Psoas muscle (tissue), 7 donors: ENCODE measurements at regions not wholly inside any gene's neighbourhood (a gene's known extent, or its start where the extent isn't known, plus 50 kb on each side); places are given as distances from the start of the nearest gene placed in this dataset.

Source experiments
- ATAC-seq, 4 donors: fragments of 200-7000 bp; cut with Tn5 transposase; one replicate each; pipeline ENCODE4 v1.9.1; 2020; ENCODE audit warnings: moderate library complexity in 3 of 4, mild to moderate bottlenecking in 2 of 4
- DNase-seq, 2 donors: peaks; one replicate each; pipeline ENCODE4 v3.0.0-alpha.2; 2020
- H3K27ac ChIP-seq: fragments of 200-600 bp; one replicate; pipeline ENCODE4 v1.8.0; 2022
- H3K27me3 ChIP-seq, 3 donors: fragments of 200-600 bp in 1 of 3; one replicate each; pipeline versions ENCODE4 v1.6.1 to v1.8.0; 2013 to 2022; ENCODE audit warnings: low read length in 2 of 3, mild to moderate bottlenecking in 2 of 3, moderate library complexity in 1 of 3; ENCODE audit not compliant: insufficient read depth in 3 of 3
- H3K36me3 ChIP-seq, 2 donors: fragments of 200-600 bp in 1 of 2; one replicate each; pipeline versions ENCODE4 v1.6.1 to v1.8.0; 2013 to 2022; ENCODE audit warnings: low read depth in 1 of 2, mild to moderate bottlenecking in 1 of 2, moderate library complexity in 1 of 2; ENCODE audit not compliant: insufficient read depth in 1 of 2
- H3K4me1 ChIP-seq: fragments of 200-600 bp; one replicate; pipeline ENCODE4 v1.8.0; 2022
- H3K4me3 ChIP-seq: fragments of 200-600 bp; one replicate; pipeline ENCODE4 v1.8.0; 2022; ENCODE audit warnings: mild to moderate bottlenecking
- H3K9me3 ChIP-seq: fragments of 200-600 bp; one replicate; pipeline ENCODE4 v1.8.0; 2022
- WGBS, 3 donors: extraction: QIAGEN DNeasy Blood & Tissue Kit; methylation state at CpG; one replicate each; pipeline versions ENCODE4 v1.1.6 to v1.1.7; 2013; 5-methylcytosine and 5-hydroxymethylcytosine counted together
- intact Hi-C, 2 donors: fragments of 100-400 bp; cut with DNase I; formaldehyde crosslinking; loops; one replicate each; pipeline versions ENCODE4 v1.11.0 to v1.14.2; 2022
- TF ChIP-seq, protein P1 (sequence below): fragments of 200-600 bp; IDR thresholded peaks from one replicate; pipeline ENCODE4 v1.8.0; 2022; ENCODE audit warnings: antibody characterized with exemption
- donor health status: healthy with polysubstance abuse.
- donor health status: DM: no; HTN: no; CAD: no; lungs with moderate emphysema.
- donor health status: Bipolar disorder and iron deficiency.
- donor health status: healthy.
- donor health status: DM: yes; HTN: yes; CAD: no.
- donor health status: DM: no; HTN: no; CAD: no.
- donor health status: DM: yes; HTN: yes; CAD: no.

DNA sequence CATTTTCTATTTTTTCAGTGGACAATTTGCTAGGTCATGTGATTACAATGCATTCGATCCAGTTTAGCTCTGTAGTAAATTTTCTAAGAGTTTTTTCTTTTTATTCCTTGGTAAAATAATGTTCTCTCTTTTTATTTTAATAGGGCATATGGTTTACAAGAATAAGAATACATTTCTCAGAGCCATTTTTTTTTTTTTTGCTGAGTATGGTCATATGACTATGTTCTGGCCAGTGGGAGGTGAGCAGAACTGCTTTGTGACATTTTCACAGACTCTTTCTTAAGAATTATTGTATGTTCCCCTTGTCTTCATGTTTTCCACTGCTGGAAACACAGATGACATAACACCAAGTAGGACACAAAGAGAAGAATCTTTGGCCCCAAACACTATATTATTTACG is 626.6 kb upstream of the FSHR start:
- no peaks in the 10 kb centered on the region for H3K4me1 ChIP-seq
- ATAC-seq = no peak
- TF ChIP-seq, protein P1, sequence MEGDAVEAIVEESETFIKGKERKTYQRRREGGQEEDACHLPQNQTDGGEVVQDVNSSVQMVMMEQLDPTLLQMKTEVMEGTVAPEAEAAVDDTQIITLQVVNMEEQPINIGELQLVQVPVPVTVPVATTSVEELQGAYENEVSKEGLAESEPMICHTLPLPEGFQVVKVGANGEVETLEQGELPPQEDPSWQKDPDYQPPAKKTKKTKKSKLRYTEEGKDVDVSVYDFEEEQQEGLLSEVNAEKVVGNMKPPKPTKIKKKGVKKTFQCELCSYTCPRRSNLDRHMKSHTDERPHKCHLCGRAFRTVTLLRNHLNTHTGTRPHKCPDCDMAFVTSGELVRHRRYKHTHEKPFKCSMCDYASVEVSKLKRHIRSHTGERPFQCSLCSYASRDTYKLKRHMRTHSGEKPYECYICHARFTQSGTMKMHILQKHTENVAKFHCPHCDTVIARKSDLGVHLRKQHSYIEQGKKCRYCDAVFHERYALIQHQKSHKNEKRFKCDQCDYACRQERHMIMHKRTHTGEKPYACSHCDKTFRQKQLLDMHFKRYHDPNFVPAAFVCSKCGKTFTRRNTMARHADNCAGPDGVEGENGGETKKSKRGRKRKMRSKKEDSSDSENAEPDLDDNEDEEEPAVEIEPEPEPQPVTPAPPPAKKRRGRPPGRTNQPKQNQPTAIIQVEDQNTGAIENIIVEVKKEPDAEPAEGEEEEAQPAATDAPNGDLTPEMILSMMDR = no peak
- no peaks in the 10 kb centered on the region for H3K36me3 ChIP-seq
- no peak overlapping the region for H3K4me3 ChIP-seq
- no peak for DNase-seq
- H3K27me3 ChIP-seq = no peaks in the 10 kb centered on the region
- WGBS, 3 donors = 81 to 90% (median 83%) methylated on average over 2 of the region's 2 CpGs
- H3K9me3 ChIP-seq = no peaks in the 10 kb centered on the region
- no peak overlapping the region for H3K27ac ChIP-seq
- intact Hi-C loops = no loop called here

DNA sequence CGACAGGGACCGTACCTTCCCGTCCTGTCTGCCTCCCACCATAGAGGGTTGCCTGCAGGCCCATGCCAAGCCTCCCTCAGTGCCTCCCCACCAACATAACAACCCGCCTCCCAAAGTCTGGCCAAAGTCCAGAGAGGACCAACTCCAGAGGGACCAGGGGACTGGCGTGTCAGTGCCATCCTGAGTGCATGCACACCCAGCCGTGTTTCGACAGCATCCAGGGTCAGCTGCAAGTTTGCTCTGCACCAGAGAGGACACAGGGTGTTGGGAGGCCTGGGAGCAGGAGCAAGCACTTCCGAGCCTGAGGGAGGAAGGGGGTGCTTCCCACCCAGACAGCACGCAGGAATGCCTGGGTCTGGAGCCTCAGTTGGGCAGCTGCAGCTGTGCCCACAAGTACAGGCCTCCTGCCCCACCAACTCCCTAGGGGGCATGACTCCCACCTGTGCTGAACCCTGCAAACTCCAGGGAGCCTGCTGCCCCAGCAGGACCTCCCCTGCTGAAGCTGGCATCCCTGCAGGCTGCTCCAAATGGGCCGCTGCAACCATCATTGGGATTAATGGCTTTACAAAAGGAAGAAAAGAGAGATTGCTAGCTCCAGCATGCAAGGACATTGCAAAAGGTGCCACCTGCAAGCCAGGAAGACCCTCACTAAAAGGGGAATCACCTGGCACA is 618.1 kb upstream of the FSHR start:
- Histone ChIP-seq H3K27ac (no peak overlapping the region), H3K4me1 (no peaks in the 10 kb centered on the region), H3K9me3 (no peaks in the 10 kb centered on the region), H3K36me3 (no peaks in the 10 kb centered on the region), H3K4me3 (no peak overlapping the region), H3K27me3 (no peaks in the 10 kb centered on the region)
- WGBS, 3 donors = 88 to 92% (median 88%) methylated on average over 10 of the region's 10 CpGs
- intact Hi-C loops = no loop called here
- TF ChIP-seq, protein P1 = no peak
- DNase-seq (no peak), ATAC-seq (no peak)

DNA sequence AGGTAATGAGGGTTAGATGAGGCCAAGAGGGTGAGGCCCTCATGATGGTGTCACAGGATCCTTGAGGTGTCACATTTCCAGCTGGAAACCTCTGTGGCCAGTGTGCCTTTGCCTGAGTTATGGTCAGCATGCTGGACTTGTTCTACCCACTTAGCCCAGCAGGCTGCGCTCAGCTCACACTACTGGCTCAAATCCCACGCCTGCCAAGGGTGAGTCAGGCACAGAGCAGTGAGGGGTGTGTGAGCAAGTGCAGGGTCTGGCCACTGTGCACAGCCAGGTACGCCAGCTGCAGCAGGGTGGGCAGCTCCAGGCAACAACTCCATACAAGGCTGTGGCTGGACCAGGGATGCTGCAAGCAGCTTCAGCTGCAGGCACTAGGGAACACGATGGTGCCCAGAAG is 616.6 kb upstream of the FSHR start:
- H3K4me1 ChIP-seq = no peaks in the 10 kb centered on the region
- WGBS, 3 donors = 57 to 69% (median 60%) methylated on average over 4 of the region's 4 CpGs
- ATAC-seq = no peak
- no peaks in the 10 kb centered on the region for H3K27me3 ChIP-seq
- DNase-seq = no peak
- no peak overlapping the region for H3K4me3 ChIP-seq
- TF ChIP-seq, protein P1 = no peak
- no peaks in the 10 kb centered on the region for H3K9me3 ChIP-seq
- H3K27ac ChIP-seq = no peak overlapping the region
- intact Hi-C loops = no loop called here
- no peaks in the 10 kb centered on the region for H3K36me3 ChIP-seq

DNA sequence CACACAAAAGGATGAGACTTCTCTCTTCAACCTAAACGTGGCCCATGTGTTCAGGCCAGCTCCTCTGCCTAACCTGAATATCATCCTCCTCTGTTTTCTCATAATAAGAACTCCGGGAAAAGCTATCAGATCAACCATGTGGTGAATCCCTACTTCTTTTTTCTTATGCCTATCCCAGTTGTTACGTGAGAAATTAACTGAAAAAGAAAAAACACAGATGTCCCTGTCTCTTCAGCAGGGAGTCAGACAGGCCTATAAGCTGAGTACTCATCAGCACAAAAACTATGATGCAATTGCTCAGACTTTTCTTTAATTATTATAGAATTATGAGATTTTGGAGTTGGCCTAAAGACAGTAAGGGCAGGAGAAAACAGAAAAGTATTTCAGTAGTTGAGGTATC is 613.0 kb upstream of the FSHR start:
- 54 to 70% (median 64%) methylated on average over 3 of the region's 3 CpGs for WGBS, 3 donors
- H3K36me3 ChIP-seq = no peaks in the 10 kb centered on the region
- H3K27me3 ChIP-seq = no peaks in the 10 kb centered on the region
- ATAC-seq (no peak), DNase-seq (no peak)
- TF ChIP-seq, protein P1 = no peak
- H3K4me1 ChIP-seq = no peaks in the 10 kb centered on the region
- H3K27ac ChIP-seq = no peak overlapping the region
- H3K9me3 ChIP-seq = no peaks in the 10 kb centered on the region
- H3K4me3 ChIP-seq = no peak overlapping the region
- intact Hi-C loops = no loop called here

DNA sequence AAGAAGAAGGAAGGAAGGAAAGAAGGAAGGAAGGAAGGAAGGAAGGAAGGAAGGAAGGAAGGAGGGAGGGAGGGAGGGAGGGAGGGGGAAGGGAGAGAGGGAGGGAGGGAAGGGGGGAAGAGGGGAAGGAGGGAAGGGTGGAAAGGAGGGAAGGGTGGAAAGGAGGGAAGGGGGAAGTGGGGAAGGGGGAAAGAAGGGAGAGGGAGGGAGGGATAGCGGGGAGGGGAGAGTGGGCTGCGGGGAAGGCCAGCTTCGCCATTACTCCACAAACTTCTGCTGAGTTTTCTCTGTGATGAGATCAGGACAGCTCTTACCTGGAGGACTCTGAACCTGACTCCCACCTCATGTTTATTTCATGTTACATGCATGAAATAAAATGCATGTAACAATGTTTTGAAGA is 601.5 kb upstream of the FSHR start:
- H3K27me3 ChIP-seq = no peaks in the 10 kb centered on the region
- intact Hi-C loops = no loop called here
- TF ChIP-seq, protein P1 = no peak
- H3K4me3 ChIP-seq = no peak overlapping the region
- no peak overlapping the region for H3K27ac ChIP-seq
- H3K4me1 ChIP-seq = no peaks in the 10 kb centered on the region
- 92 to 95% (median 94%) methylated on average over 3 of the region's 3 CpGs for WGBS, 3 donors
- no peak for DNase-seq
- H3K9me3 ChIP-seq = no peaks in the 10 kb centered on the region
- no peak for ATAC-seq
- H3K36me3 ChIP-seq = no peaks in the 10 kb centered on the region
